ENCODE measurements at regions not wholly inside any gene's neighbourhood (a gene's known extent, or its start where the extent isn't known, plus 50 kb on each side); places are given as distances from the start of the nearest gene placed in this dataset.
"Not testable (repeated sequence)": the region's sequence is repeated elsewhere in the genome, so short reads cannot be mapped to it uniquely, and the experiment has no call there.

- no peak for DNase-seq (ENCODE audit: low read depth)
Observed at GRCh38 chr2:31813016-31813415, 197.8 kb downstream of the MEMO1 start.

- no peak for DNase-seq (ENCODE audit: low read depth)
Observed at GRCh38 chr2:31812051-31812798, 198.6 kb downstream of the MEMO1 start.

- DNase-seq (ENCODE audit: low read depth): no peak
Observed at GRCh38 chr2:31811482-31811881, 199.3 kb downstream of the MEMO1 start.

DNA sequence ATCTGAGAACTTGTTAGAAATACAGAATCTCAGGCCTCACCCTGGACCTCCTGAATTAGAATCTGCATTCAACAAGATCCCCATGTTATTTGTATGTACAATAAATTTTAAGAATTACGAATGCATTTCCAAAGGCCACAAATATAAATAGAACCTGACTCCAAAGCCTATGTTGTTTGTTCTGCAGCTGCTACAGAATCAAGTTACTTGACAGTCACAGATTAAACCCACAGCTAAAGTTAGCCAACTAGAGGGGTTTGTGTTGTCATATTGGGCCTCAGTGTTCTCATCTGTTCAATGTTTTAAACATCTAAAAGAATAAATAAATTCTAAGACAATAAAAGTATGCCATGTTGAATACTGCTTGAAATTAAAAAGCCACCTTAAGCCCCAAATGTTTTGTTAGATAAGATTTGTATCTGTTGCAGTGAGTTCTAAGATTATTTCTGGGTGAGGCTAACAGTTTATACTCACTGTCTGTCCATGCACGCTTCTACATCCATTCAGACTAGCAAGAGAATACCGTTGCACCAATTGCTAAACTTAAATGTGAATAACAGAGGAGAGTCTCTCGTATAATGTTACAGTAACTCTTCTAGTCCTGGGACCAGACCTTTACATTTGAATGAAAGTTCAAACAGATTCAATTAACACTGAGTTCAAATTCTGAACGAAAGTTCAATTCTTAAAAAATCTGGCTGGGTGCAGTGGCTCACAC is 200.4 kb downstream of the MEMO1 start:
- DNase-seq (ENCODE audit: low read depth): no peak

- DNase-seq (ENCODE audit: low read depth): no peak
Observed at GRCh38 chr2:31805688-31806087, 205.1 kb downstream of the MEMO1 start.

- not testable (repeated sequence) for DNase-seq (ENCODE audit: low read depth)
Observed at GRCh38 chr2:31803481-31804153, 207.2 kb downstream of the MEMO1 start.

DNA sequence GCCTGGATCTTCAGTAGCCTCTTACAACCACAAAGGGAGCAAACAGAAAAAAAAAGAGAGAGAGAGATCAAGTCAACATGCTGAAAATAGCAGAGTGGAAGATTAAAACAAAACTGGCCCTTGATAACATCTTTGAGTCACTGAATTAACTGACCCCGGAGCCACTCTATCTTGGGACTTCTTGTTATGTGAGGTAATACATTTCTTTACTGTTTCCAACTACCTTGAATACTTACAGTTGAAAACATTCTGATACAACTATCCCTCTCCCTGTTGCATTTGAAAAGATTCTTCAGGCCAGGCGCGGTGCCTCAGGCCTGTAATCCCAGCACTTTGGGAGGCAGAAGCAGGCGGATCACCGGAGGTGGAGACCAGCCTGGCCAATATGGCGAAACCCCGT is 208.1 kb downstream of the MEMO1 start:
- no peak for DNase-seq (ENCODE audit: low read depth)

- DNase-seq (ENCODE audit: low read depth): not testable (repeated sequence)
Observed at GRCh38 chr2:31799282-31799681, 211.5 kb downstream of the MEMO1 start.

- no peak for DNase-seq (ENCODE audit: low read depth)
Observed at GRCh38 chr2:31788273-31788672, 207.5 kb upstream of the SRD5A2 start.

DNA sequence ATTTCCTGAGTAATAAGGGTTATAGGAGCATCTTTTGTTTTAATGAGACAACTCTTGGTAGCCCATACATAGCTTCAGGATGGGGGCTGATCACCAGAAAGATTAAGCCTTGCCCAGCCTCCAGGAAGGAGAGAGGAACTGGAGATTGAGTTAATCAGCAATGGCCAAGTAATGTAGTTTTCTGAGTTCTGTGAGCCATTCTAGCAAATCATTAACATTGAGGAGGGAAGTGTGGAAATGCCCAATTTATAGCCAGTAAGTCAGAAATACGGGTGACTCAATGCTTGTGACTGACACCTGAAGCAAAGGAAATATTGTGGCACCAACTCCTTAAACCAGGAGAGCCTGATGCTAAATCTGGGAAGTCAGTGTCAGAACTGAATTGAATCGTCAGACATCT is 205.1 kb upstream of the SRD5A2 start:
- DNase-seq (ENCODE audit: low read depth): no peak

- no peak for DNase-seq (ENCODE audit: low read depth)
Observed at GRCh38 chr2:31784868-31785267, 204.1 kb upstream of the SRD5A2 start.

- not testable (repeated sequence) for DNase-seq (ENCODE audit: low read depth)
Observed at GRCh38 chr2:31783446-31784091, 202.8 kb upstream of the SRD5A2 start.

GRCh38 chr2:31778153-31778552 is 197.4 kb upstream of the SRD5A2 start:
- DNase-seq (ENCODE audit: low read depth): no peak

- no peak for DNase-seq (ENCODE audit: low read depth)
Observed at GRCh38 chr2:31770741-31771140, 190.0 kb upstream of the SRD5A2 start.

DNA sequence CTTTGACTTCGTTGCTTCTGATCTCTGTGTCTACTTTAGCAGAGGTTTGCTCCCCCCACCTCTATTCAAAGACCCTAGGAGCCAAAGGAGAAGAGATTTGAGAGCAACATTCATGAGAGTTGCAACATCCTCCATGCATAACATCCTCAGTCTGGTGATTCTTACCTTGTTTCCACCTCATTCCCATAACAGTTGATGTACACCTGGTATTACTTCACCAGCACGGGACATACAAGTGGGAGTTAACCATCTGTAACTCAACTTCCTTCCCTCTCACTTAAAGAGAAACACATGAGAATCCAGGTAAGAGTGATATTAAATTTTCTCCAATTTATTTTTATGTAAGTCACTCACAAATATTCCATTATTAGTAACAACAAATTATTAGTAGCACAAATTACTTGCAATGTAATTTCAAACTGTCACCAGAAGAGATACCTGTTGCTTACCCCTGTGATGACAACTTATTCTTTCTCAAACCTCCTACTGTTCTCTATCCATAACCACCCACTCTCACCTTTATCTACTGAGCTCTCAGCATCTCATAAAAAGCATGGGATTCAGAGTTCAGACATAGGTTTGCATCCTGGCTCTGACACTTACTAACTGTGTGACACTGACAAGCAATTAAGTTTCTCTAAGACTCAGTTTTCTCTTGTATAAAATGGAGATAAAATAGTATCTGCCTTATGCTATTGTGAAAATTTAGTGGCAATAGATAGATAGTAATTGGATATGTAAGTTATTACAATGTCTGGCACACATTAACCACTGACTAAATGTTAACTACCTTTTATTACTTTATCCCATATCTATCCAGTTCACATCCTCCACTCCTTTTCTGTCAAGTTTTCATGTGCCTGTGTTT is 184.6 kb upstream of the SRD5A2 start:
- no peak for DNase-seq (ENCODE audit: low read depth)

GRCh38 chr2:31764169-31764568 is 183.4 kb upstream of the SRD5A2 start:
- DNase-seq (ENCODE audit: low read depth): no peak

DNA sequence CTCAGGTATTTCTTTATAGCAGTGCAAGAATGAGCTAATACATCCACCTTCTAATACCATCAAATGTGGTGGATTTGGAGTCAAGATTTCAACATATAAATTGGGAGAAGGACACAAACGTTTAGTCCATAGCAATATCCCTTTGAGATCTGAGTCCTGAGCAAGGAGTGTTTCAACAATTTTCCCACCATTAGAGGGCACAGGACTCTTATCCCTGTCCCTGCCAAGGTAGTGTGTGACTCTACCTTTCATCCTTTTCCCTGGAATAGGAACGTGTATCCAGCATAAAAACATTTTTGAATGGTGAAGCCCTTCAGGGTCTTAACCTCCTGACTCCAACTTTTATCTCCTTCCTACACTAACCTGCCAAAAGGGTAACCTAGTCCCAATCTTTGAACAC is 181.3 kb upstream of the SRD5A2 start:
- no peak for DNase-seq (ENCODE audit: low read depth)

DNA sequence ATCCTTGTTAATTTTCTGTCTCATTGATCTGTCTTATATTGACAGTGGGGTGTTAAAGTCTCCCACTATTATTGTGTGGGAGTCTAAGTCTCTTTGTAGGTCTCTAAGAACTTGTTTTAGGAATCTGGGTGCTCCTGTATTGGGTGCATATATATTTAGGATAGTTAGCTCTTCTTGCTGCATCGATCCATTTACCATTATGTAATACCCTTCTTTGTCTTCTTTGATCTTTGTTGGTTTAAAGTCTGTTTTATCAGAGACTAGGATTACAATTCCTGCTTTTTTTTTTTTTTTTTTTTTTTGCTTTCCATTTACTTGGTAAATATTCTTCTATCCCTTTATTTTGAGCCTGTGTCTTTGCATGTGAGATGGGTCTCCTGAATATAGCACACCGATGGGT is 176.6 kb upstream of the SRD5A2 start:
- DNase-seq (ENCODE audit: low read depth): not testable (repeated sequence)

DNA sequence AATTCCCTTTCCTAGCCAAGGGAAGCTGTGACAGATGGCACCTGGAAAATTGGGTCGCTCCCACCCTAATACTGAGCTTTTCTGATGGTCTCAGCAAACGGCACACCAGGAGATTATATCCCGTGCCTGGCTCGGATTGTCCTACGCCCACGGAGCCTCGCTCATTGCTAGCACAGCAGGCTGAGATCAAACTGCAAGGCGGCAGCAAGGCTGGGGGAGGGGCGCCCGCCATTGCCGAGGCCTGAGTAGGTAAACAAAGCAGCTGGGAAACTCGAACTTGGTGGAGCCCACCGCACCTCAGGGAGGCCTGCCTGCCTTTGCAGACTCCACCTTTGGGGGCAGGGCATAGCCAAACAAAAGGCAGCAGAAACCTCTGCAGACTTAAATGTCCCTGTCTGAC is 168.0 kb upstream of the SRD5A2 start:
- not testable (repeated sequence) for DNase-seq (ENCODE audit: low read depth)

DNA sequence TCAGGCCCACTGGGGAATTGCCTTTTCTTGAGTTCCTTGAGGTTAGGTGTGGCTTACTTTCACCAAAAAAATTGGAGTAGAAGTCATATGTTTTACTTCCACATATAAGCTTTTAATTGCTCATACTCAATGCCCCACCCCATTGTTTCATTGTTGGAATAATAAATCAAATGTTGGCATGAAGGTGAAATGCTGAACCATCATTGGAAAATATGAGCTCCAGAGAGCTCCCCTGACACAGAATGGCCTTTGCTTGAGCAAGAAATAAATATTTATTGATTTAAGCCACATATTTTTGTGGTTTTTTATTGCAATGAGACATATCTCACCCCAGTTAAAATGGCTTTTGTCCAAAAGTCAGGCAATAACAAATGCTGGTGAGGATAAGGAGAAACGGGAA is 167.3 kb upstream of the SRD5A2 start:
- no peak for DNase-seq (ENCODE audit: low read depth)

DNA sequence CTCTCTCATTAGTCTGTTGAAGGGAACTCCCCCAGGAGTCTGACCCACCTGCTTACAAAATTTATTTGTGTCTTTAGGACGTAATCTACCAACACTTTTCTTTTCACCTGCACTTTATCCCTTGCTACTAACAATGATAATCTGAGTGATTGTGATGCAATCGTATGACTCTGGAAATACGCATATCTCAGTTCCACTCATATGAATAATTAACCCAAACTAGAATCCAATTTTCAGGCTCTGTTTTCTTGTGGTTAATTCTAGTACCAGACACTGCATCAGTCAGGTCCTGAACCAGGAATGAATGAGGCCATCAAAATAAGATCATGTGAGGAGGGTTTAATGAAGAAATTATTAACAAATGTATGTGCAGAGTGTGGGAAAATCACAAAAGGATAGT is 158.4 kb upstream of the SRD5A2 start:
- DNase-seq (ENCODE audit: low read depth): no peak
